HG03439 (cell line): ENCODE measurements at regions not wholly inside any gene's neighbourhood (a gene's known extent, or its start where the extent isn't known, plus 50 kb on each side); places are given as distances from the start of the nearest gene placed in this dataset.
"Not testable (repeated sequence)": the region's sequence is repeated elsewhere in the genome, so short reads cannot be mapped to it uniquely, and the experiment has no call there.

ENCODE experiments used
- ATAC-seq: cut with Tn5 transposase; IDR thresholded peaks from one replicate; pipeline ENCODE4 v1.9.1; 2021; ENCODE audit warnings: mild to moderate bottlenecking, moderate library complexity; ENCODE audit not compliant: unreplicated experiment

DNA sequence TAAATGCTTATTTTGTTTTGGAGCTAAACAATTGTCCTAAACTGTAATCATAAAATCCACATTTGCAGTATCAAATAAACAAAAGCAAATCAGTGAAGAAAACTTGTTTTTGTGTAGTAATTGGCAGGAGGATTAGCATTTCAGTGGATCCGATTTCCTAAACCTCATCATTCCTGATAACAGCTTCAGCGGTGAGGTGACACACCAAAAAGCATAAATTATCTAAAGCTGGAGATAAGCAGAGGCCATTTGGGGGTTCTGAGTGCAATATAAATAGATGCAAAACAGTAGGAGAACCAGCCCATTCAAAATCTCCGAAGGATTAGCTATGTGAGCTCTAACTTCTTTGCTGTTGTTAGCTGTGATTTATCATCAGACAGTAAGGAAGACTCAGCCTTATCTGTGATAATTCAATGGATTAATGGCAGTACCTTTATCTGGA is 235.8 kb downstream of the EPHA7 start:
- no peak for ATAC-seq

DNA sequence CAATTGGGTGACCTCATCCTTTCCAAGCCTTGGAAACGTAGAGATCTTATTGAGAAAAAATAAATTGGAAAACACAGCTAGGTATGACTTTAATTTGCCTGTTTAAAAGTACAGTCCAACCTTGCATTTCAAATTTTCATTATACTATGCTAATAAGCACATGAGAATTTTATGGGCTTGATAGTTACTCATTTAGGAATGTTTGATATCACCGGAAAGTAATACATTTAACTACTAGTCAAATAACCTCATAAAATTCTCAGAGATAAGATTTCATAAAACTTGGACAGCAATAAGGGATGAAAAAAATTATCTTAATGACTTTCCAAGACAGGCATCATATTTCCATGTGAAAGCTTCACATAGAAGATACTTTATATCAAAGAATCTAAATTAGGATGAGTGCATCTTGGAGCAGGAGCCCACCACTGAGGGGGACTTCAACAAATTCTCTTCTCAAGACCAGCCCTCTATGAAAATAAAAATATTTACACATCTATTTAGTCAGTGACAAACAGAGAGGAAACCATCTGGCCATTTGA is 236.3 kb downstream of the EPHA7 start:
- ATAC-seq = no peak

DNA sequence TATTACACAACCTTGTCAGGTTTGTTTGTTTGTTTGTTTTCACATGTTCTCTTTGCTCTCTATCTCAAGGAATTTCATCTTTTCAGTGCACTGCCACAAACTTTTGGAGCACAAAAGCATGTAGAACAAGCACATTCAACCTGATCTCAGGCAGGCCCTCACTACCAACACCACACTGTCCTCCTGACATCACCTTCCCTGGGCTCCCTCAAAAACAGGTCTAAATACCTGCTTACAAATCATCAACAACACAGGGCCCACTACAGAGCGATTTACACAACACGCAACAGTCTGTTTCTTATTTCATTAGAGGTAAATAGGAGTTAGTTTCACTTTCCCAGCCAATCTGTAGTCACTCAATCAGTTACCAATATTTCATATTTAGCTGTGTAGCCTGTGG is 241.4 kb downstream of the EPHA7 start:
- ATAC-seq = no peak

DNA sequence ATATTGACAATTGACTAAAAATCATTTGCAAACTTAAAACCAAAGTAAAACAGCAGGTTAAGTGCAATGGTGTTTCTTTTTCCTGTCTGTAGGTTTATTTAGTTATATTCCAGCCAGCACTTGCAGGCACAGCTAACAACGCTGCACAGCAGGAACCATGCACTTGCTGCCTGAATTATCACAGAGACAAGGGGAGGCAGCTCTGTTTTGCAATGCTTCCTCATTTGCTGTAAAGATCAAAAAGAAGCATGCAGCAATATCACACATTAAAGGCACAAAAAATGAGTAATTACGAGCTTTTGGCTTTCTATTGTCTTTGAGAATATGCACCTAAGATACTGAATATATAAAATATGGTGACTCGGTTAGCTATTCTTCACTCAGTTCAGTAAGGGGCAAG is 241.9 kb downstream of the EPHA7 start:
- ATAC-seq = no peak

DNA sequence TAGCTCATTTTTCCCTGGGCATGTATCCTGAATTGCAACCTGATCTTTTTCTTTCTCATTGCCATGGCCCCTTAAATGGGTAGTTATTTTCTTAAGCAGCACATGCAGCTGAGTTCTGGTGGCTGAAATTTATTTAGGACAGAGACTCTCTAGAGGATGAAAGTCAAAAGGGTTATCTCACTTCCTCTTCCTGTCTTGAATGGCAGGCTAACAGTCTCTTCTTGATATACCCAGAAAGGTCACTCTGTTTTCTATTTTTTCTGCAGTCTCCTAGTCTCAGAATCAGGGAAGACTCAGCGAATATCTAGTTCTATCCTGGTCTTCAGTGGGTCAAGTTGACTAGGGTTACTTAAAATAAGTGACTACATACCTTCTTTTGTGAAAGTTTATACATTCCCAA is 243.3 kb downstream of the EPHA7 start:
- peak; percentile 82 for ATAC-seq

DNA sequence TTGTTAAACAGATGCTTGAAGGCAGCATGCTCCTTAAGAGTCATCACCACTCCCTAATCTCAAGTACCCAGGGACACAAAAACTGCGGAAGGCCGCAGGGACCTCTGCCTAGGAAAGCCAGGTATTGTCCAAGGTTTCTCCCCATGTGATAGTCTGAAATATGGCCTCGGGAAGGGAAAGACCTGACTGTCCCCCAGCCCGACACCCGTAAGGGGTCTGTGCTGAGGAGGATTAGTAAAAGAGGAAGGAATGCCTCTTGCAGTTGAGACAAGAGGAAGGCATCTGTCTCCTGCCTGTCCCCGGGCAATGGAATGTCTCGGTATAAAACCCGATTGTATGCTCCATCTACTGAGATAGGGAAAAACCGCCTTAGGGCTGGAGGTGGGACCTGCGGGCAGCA is 245.8 kb downstream of the EPHA7 start:
- not testable (repeated sequence) for ATAC-seq

DNA sequence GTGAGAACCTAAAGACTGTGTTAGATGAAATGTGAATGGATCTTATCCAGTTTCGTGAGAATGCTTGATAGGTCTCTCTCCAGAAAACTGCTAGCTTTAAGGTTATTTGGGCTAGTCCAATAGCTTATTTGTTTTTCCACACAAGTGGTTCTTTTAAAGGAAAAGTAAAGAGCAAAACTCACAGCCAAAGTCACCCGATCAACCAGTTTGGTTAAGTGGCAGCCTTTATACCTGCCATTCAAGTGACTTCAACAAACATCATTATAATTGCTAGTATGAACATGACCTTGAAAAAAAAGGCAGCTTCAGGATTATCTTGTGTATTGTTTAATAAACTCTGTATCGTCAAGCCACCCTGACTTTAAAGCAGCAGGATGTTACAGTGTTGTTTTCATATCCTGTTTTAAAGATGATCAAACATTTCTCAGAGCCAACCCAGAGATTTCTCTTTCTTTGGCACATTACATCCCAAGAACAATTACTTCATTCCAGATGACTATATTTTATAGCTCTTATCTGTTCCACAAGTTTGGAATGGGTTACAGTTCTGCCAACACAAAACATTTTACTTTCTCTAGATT is 253.4 kb downstream of the EPHA7 start:
- ATAC-seq = no peak

DNA sequence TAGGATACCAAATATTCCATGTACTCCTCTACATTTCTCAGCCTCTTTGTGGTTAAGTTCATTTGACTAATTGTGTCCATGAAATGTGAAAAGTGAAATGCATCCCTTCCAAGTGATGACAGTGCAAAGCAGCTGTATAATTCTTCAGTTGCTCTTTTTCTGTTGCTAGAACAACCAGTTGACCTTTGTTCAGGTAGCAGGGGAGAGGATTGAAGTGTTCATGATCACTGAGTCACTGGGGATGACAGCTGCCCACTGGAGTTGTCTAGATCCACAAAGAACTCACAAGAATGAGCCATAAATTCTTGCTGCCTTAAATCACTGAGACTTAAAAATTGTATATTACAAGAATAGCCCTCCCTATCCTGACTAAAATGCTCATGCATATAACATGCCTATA is 254.6 kb downstream of the EPHA7 start:
- no peak for ATAC-seq

DNA sequence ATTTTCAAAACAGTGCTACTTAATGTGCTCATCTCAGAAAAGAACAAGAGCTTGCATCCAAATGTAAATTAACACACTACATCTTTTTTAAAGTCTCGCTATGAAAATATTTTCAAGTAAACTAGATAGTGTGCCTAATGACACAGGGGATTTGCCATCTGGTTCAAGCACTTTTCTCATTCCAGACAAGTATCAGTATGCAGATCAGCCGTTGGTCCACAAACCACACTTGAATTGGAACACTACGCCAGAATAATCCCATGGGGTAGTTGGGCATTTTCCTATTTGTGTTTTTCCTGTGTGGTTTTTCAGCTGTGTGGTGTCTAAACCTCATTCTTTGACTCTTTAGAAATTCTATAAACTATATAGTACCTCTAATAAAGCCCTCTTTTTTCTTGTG is 256.2 kb downstream of the EPHA7 start:
- ATAC-seq = no peak

DNA sequence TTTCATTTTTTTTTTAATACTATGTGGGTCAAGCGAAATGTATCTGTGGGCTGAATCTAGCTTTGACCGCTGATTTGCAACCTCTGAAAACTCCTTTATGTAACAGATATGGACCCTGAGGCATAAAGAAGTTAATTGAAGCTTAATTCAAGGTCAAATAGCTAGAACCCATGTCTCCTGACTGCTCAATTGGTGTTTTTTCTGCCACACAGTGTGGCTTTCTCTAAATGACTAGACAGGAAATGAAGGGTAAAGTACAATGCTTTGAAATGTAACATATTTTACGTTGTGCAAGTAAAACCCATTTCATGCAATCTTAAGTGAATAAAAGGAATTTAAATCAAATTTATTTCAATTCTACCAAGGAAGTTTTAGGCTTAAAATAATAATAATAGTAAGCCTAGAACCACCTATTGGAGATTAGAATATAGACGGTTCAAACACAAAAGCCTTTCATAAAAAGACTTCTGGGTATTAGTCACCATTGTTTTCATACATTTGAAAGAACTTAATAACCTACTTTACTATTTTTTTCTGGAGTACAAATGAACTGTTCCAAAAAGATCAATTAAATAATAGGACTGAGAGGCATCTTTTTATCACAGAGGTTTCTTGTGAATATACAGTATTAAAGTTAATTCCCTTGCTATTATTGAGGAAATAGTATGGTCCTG is 279.8 kb downstream of the EPHA7 start:
- ATAC-seq = peak; percentile 87

DNA sequence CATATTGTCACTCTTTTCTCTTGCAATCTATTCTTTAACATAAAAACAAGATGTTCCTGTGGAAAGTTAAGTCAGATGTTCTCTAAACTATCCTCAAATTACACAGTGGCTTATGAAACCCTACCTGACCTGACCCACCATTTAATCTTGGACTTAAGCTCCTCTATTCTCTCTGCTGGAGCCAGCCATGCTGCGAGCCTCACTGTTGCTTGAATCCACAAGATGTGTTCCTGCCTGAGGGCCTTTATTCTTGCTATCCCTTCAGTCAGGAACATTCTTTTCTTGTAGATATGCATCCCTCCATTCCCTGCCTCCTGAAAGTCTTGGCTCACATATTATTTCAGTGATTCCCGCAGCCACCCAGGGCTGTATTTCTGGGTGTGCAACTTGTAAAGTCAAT is 283.2 kb downstream of the EPHA7 start:
- ATAC-seq = no peak

DNA sequence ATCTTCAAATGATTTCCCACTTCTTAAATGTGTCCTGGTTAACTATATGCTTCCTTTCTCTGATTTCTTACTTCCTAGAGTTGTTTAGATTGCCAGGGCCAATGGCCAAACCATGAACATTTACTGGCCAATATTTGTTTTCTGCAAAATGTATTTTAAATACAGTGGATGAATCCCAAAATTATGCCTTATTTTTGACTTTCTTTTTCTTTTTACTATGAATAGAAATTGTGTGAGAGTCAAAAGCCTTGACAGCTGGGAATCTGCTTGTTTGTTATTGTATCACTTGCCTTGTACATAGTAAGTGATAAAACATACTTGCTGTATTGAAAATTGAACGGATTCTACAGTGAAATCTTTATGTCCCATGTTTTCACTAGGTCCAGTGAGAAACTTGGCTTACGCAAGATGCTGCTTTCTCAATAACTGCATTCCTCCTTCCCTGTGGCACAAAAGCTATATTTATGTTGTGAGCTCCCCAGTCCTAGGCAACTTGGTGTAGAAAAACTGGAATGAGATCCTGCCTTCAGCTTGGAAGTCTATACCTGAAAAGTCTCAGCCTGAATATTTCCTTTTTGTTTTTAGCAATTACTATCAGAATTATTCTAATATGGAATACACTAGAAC is 295.2 kb downstream of the EPHA7 start:
- ATAC-seq = no peak

DNA sequence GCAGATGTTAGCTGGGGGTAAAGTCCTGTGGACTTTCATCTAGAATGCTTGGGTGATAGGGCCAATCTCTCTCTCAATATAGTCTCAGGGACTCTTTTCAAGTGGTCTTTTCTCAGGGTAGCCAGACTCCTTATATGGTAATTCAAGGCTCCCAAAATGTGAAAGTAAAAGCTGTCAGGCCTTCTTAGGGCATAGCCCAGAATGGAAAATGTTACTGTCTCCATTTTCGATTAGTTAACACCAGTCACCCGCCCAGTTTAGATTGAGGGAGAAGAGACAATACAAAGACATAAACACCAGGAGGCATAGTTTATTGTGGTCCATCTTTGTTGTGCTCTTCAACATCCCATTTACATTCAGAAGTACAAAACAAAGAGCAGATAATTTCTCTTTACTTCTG is 295.8 kb downstream of the EPHA7 start:
- ATAC-seq = no peak

DNA sequence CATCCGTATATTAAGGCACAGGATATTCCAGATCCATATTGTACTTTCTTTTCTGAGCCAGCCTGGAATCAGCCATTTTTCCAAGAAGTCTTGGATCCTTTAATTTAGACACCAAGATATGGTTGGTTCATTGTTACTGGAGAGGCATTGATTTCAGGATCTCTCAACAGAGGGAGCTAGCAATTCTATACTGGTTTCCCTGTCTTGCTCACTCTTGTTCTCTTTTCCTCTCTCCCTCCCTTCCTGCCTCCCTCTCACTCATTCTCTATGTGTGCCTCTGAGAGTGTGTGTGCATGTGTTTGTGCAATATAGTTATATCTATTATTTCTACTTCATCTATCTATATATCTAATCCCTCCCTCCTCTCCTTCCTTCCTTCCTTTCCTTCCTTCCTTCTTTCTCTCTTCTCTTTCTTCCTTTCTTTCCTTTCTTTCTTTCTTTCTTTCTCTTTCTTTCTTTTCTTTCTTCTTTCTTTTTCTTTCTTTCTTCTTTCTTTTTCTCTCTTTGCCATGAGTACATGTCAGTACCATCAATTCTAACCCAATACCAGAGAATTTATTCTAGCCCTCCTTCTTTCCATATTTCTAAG is 299.1 kb downstream of the EPHA7 start:
- no peak for ATAC-seq

DNA sequence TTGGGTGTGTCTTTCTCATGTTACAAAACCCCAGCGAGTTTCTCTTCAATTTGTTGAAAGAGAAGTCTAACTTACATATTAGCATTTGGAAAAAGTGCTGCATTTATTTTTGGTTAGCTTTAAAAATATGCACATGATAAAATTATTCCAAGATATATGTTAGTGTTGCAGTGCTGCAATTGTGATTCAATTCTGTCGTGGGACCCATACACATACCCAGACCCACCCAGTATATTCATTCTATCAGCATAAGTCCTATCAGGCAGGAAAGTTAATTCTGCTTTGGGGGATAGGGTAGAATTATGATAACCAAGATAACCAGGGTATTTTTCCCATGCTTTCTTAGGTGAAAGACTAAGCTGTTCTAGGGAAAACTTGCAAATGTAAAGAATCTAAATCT is 313.5 kb downstream of the EPHA7 start:
- no peak for ATAC-seq

DNA sequence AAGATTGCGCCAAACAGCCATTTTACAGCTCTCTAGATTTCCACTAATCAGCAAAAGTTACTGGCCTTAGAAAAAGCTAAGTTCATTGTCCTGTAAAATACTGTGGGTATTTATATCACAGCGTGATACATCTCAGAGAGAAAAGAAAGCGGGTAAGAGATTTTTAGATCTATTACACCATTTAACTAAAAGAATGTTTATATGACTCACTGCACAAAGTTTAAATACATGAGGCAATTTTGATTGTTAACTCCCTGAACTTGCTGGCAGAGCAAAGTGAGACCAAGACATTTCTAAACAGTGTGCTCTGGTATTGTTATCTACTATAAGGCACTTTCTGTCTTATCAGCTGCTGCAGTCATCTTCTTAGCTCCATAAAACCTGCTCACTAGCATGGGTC is 314.3 kb downstream of the EPHA7 start:
- no peak for ATAC-seq

DNA sequence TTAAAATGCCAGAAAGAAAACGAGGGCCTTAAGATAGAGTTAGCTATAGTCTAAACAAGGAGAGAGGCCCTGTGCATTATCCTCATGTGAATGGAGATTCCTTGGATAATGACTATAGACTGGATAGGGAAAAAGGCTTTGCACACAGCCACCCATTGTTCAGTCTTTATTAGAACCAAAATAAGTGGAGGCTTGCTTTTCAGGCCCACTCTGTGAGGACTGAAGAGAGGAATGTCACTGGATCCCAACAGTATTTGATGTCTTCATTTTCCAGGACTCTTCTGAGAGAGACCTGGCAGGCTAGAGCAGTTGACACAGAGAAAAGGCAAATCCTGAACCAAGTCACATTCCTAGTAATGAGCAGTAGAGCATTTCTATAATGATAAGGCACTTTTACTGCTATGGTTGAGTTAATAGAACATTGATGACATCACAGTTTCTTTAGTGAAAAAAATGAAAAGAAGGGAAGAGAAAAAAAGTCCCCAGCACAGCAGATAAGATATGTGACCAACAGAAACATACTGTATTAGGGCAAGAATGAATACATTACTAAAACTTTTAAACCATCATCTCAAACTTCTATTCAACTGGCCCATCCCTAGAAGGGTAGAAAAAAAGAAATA is 315.1 kb downstream of the EPHA7 start:
- ATAC-seq = no peak

DNA sequence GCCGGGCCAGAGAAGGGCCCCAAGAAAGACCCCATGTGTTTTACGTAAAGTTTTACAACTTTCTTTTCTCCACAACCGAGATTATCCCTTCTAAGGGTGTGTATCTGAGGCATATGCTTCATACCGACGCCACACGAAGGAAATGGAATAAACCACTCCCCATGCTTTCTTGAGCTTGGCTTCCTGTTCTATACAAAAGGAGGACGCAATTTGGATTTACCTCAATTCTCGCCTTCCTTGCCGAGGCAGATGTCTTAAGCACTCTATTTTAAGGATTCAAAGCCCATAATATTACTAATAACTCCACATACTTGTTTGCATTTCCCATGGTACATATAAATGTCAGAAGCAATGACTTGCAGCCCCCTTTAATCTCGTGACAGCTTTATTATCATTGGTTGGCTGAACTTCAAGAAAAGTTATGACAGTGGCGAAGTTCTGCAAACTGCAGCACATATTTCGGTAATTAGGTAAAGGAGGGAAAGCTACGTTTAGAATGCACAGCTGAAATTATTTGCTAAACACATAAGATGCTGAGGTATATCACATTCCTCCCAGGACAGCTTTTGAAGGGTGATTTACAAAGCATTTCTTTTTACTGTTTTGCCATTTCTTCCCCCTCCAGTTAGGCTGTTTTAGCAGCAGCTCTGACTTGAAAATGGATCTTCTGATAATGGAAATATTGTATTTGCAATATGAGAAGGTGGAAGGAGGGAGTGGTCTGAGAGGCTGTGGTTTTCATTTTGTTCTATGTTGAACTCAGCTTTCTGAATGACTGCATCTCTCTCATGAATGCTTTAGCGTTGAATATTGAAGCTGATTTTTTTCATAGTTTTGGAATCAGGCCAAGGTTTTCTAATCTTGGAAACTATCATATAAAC is 330.5 kb downstream of the EPHA7 start:
- no peak for ATAC-seq

DNA sequence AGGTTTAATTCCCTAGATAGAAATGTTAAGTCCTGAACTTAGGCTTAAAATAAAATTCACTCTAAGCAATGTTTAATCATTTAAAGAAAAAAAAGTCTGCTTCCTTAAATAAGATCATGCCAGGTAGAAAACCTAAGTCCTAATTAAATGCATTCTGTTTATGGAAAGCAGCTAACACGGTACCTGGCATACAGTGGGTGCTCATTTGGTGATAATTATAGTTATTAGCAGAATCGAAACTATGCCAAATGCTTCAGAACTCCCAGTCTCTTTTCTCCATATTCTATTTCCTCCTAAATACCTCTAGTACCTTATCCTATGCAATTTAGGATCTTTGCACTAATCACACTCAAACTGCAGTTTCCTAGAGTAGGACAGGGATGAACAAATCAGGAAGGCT is 331.8 kb downstream of the EPHA7 start:
- ATAC-seq = no peak

DNA sequence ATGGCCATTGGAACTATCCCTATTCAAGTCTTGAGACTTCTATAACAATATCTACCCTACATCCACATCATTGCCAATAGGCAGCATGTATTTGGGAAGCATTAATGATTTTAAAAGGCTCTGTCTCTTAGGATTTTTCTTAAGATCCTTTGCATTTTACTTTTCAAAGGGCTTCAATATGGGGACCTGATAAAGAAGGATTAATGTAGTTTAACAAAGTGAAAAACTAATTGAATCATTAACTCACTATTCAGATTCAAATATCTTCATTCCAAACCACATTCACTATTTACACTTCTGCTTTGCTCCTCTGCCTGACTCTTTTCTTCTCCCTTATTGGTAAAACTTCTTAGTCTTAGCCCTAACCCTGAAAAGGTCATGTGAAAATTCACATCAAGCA is 333.0 kb downstream of the EPHA7 start:
- no peak for ATAC-seq
